ENCODE measurements at regions not wholly inside any gene's neighbourhood (a gene's known extent, or its start where the extent isn't known, plus 50 kb on each side); places are given as distances from the start of the nearest gene placed in this dataset.

DNA sequence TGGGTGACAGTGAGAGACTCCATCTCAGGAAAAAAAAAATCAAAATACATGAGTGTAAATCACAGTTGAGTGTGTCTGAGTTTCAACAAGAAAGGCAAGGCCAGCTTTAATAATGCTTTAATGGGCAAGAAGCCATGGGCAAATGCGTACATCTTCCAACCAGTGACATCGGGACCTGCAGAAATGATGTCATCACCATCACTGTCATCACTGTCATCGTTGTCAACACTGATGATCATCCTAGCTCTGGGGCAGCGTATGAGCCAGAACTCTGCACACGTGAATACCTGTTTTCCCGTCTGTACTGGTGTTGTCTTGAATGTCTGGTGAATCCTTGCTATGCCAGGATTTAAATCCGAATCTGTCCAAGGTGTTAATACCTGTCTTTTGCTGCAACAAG lies 712.5 kb downstream of the BRD1 start:
- H3K27me3 ChIP-seq: no peaks in the 10 kb centered on the region
- no peak overlapping the region for H3K27ac ChIP-seq
- no peaks in the 10 kb centered on the region for H3K9me3 ChIP-seq
- intact Hi-C loops (cut with DNase I): no loop called here
- H3K4me3 ChIP-seq: no peak overlapping the region
- WGBS, 3 donors: 79 to 88% (median 86%) methylated on average over 6 to 7 of the region's 7 CpGs
- DNase-seq: no peak
- TF ChIP-seq, protein P1, sequence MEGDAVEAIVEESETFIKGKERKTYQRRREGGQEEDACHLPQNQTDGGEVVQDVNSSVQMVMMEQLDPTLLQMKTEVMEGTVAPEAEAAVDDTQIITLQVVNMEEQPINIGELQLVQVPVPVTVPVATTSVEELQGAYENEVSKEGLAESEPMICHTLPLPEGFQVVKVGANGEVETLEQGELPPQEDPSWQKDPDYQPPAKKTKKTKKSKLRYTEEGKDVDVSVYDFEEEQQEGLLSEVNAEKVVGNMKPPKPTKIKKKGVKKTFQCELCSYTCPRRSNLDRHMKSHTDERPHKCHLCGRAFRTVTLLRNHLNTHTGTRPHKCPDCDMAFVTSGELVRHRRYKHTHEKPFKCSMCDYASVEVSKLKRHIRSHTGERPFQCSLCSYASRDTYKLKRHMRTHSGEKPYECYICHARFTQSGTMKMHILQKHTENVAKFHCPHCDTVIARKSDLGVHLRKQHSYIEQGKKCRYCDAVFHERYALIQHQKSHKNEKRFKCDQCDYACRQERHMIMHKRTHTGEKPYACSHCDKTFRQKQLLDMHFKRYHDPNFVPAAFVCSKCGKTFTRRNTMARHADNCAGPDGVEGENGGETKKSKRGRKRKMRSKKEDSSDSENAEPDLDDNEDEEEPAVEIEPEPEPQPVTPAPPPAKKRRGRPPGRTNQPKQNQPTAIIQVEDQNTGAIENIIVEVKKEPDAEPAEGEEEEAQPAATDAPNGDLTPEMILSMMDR (IDR thresholded peaks at IDR 0.05): no peak
- TF ChIP-seq EP300 (IDR thresholded peaks at IDR 0.05) (no peak), POLR2A (IDR thresholded peaks at IDR 0.05) (no peak)
- no peaks in the 10 kb centered on the region for H3K4me1 ChIP-seq (ENCODE audit: insufficient read depth)
- H3K36me3 ChIP-seq: no peaks in the 10 kb centered on the region

DNA sequence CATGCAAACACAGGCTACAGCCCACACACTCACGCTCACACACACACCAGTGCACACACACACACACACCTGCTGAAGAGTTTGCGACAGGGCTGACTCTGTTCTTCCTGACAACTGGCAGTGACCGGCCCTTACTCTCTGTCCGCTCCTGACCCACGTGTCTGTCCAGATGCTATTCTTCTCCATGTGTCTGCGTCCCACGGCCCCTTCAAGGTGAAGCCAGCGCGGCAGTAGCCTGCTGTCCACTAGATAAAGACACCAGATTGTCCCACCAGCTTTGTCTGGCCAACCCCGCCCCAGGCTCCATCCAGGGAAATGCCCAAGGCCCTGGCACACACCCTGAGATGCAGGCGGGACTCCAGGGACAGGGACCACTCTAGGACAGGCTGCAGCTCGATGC lies 713.9 kb downstream of the BRD1 start:
- TF ChIP-seq, protein P1 (IDR thresholded peaks at IDR 0.05): no peak
- TF ChIP-seq EP300 (IDR thresholded peaks at IDR 0.05): no peak
- TF ChIP-seq POLR2A (IDR thresholded peaks at IDR 0.05): no peak
- Histone ChIP-seq H3K27me3 (no peaks in the 10 kb centered on the region), H3K36me3 (no peaks in the 10 kb centered on the region), H3K27ac (no peak overlapping the region), H3K9me3 (no peaks in the 10 kb centered on the region), H3K4me3 (no peak overlapping the region), H3K4me1 (ENCODE audit: insufficient read depth) (no peaks in the 10 kb centered on the region)
- no peak for DNase-seq
- 82 to 88% (median 83%) methylated on average over 12 of the region's 12 CpGs for WGBS, 3 donors
- intact Hi-C loops (cut with DNase I): no loop called here

DNA sequence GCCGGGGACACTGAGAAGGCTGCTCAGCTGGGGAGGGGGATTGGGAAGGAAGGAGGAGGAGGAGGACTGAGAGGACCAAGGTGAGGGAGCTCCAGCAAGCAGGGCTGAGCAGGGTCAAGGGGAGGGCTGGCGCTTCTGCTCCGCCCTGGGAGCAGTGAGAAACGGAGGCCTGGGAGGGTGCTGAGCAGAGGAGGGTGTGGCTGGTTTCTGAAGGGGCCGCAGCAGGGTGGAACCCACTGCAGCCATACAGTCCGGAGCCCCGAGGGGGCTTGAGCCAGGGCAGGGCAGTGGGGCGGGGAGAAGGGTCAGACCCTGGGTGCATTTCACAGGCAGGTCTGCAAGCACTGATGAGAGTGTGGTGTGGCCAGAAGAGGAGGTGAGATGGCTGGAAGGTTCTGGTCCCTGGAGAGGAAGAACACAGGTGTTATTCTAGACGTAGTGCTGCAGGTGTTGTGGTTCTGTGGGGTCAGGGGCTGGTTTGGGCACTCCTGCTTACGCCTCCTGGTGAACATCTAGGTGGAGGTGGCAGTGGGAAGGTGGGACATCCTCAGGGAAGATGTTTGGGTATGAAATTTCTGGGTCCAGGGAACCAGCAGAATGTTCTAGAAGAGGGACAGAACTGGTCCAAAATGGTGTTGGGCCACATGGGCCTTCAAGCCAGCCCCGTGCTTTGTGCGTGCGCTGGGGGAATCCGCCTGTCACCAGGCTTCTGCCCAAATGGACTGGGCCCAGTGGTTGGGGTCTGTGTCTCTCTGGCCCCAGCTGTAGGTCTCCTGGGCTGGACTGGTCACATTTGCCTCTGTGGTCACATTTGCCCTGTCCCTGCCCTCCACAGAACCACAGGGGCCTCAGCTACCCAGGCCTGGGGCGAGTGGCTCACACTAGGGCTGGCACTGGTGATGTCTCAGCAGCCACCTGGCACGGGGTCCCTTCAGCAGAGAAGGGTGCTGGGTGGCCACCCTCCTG lies 714.7 kb downstream of the BRD1 start:
- intact Hi-C loops (cut with DNase I): no loop called here
- Histone ChIP-seq H3K36me3 (no peaks in the 10 kb centered on the region), H3K27me3 (no peaks in the 10 kb centered on the region), H3K4me1 (ENCODE audit: insufficient read depth) (no peaks in the 10 kb centered on the region), H3K9me3 (no peaks in the 10 kb centered on the region), H3K4me3 (no peak overlapping the region), H3K27ac (no peak overlapping the region)
- WGBS, 3 donors: 76 to 81% (median 79%) methylated on average over 16 of the region's 16 CpGs
- no peak for TF ChIP-seq POLR2A (IDR thresholded peaks at IDR 0.05)
- no peak for TF ChIP-seq EP300 (IDR thresholded peaks at IDR 0.05)
- TF ChIP-seq, protein P1 (IDR thresholded peaks at IDR 0.05): no peak
- no peak for DNase-seq

DNA sequence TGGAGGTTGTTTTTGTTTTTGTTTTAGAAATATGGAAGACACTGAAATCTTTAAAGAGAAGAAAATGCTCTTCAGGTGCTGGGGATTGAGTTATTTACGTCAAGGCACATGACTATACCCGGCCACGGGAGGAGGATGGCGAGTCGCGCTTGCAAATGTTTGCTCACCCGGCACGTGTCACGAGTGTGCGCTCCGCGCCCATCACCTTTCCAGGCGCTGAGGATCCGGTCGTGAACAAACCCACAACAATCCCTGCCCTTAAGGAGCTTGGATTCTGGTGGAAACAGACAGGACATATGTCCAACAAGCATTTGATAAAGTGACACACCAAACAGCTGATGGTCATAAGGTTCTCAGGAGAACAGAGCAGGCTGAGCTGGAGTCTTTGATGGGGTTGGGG lies 715.5 kb downstream of the BRD1 start:
- WGBS, 3 donors: 88 to 93% (median 90%) methylated on average over 15 of the region's 15 CpGs
- H3K27ac ChIP-seq: no peak overlapping the region
- no peak for TF ChIP-seq POLR2A (IDR thresholded peaks at IDR 0.05)
- TF ChIP-seq, protein P1 (IDR thresholded peaks at IDR 0.05): no peak
- TF ChIP-seq EP300 (IDR thresholded peaks at IDR 0.05): no peak

More for the DNA sequence above, 715.5 kb downstream of the BRD1 start:
- H3K4me1 ChIP-seq (ENCODE audit: insufficient read depth): no peaks in the 10 kb centered on the region
- intact Hi-C loops (cut with DNase I): no loop called here
- H3K4me3 ChIP-seq: no peak overlapping the region
- H3K27me3 ChIP-seq: no peaks in the 10 kb centered on the region
- H3K36me3 ChIP-seq: no peaks in the 10 kb centered on the region
- DNase-seq: no peak
- H3K9me3 ChIP-seq: no peaks in the 10 kb centered on the region
